IMR-90 (cell line): ENCODE measurements at regions not wholly inside any gene's neighbourhood (a gene's known extent, or its start where the extent isn't known, plus 50 kb on each side); places are given as distances from the start of the nearest gene placed in this dataset.

ENCODE experiments used
- ATAC-seq: fragments of 200-7000 bp; cut with Tn5 transposase; 2 replicates; pipeline ENCODE4 v1.9.1; 2020; ENCODE audit warnings: low read depth, mild to moderate bottlenecking, moderate library complexity
- BruUV-seq: library from RNA; stranded (reverse); fragments of 400-500 nt; replicated peaks from 2 replicates; lab custom pipeline; 2021; lab: Mats Ljungman, UMichigan
- CTCF ChIA-PET: fragments of 300-600 bp; formaldehyde crosslinking; extraction: SDS; loops from one replicate; lab custom pipeline; 2021; ENCODE audit warnings: antibody characterized with exemption; lab: Yijun Ruan, JAX
- POLR2A ChIA-PET: fragments of 300-600 bp; sonication (Branson Sonifier 250); formaldehyde crosslinking; loops from one replicate; lab custom pipeline; 2022; ENCODE audit warnings: antibody characterized with exemption; ENCODE audit not compliant: unreplicated experiment; lab: Charles Lee
- DNase-seq: peaks from one replicate; pipeline ENCODE4 v3.0.0; 2013
- H2AFZ ChIP-seq: replicated peaks from 2 replicates; pipeline ENCODE3; 2013; ENCODE audit warnings: low read length, mild to moderate bottlenecking; ENCODE audit not compliant: poor library complexity
- H2AK5ac ChIP-seq: 2 replicates; pipeline ENCODE4 v1.6.1; 2013; ENCODE audit warnings: low read depth, low read length, inconsistent platforms
- H2AK9ac ChIP-seq: replicated peaks from 2 replicates; pipeline ENCODE3; 2013; ENCODE audit warnings: mild to moderate bottlenecking, low read depth, low read length, moderate library complexity; ENCODE audit not compliant: poor library complexity
- H2BK120ac ChIP-seq: 2 replicates; pipeline ENCODE4 v1.6.1; 2013; ENCODE audit warnings: low read depth, low read length, inconsistent platforms
- H2BK15ac ChIP-seq: 3 replicates; pipeline ENCODE4 v1.6.1; 2013; ENCODE audit warnings: low read depth, low read length, inconsistent platforms
- H2BK20ac ChIP-seq: 2 replicates; pipeline ENCODE4 v1.6.1; 2013; ENCODE audit warnings: low read depth, mild to moderate bottlenecking, inconsistent platforms, low read length, moderate library complexity
- H2BK5ac ChIP-seq: 2 replicates; pipeline ENCODE4 v1.6.1; 2013; ENCODE audit warnings: mild to moderate bottlenecking, low read depth, low read length, inconsistent platforms; ENCODE audit not compliant: poor library complexity, severe bottlenecking
- H3K14ac ChIP-seq: replicated peaks from 2 replicates; pipeline ENCODE4 v1.6.1; 2013; ENCODE audit warnings: low read depth, low read length, inconsistent platforms
- H3K18ac ChIP-seq: 2 replicates; pipeline ENCODE4 v1.6.1; 2013; ENCODE audit warnings: low read depth, low read length, control low read depth
- H3K23ac ChIP-seq: 2 replicates; pipeline ENCODE4 v1.6.1; 2013; ENCODE audit warnings: low read depth, low read length, inconsistent platforms
- H3K27ac ChIP-seq: 2 replicates; pipeline ENCODE4 v1.5.1; 2013; ENCODE audit warnings: mild to moderate bottlenecking, control low read depth, low read length; ENCODE audit not compliant: insufficient read depth
- H3K27me3 ChIP-seq: 2 replicates; pipeline ENCODE4 v1.6.1; 2013; ENCODE audit warnings: low read length; ENCODE audit not compliant: control insufficient read depth, insufficient read depth
- H3K36me3 ChIP-seq: 2 replicates; pipeline ENCODE4 v1.6.1; 2013; ENCODE audit warnings: low read length, mixed read lengths; ENCODE audit not compliant: control insufficient read depth, insufficient read depth
- H3K4ac ChIP-seq: 2 replicates; pipeline ENCODE4 v1.6.1; 2013; ENCODE audit warnings: low read depth, low read length, inconsistent platforms
- H3K4me1 ChIP-seq: 2 replicates; pipeline ENCODE4 v1.6.1; 2013; ENCODE audit warnings: low read length, mixed read lengths; ENCODE audit not compliant: control insufficient read depth, insufficient read depth
- H3K4me2 ChIP-seq: 2 replicates; pipeline ENCODE4 v1.6.1; 2013; ENCODE audit warnings: low read depth, mild to moderate bottlenecking, control low read depth, low read length, moderate library complexity
- H3K4me3 ChIP-seq: 2 replicates; pipeline ENCODE4 v1.5.1; 2013; ENCODE audit warnings: low read depth, mild to moderate bottlenecking, control low read depth, low read length, moderate library complexity; ENCODE audit not compliant: insufficient read depth
- H3K56ac ChIP-seq: 2 replicates; pipeline ENCODE4 v1.6.1; 2013; ENCODE audit warnings: low read length, inconsistent platforms; ENCODE audit not compliant: insufficient read depth; ENCODE audit errors: extremely low read depth
- H3K79me1 ChIP-seq, 2 experiments: 2 replicates each; pipeline ENCODE4 v1.6.1; 2013; ENCODE audit warnings: low read length in 2 of 2, inconsistent platforms in 1 of 2, low read depth in 1 of 2
- H3K9ac ChIP-seq: 2 replicates; pipeline ENCODE4 v1.6.1; 2013; ENCODE audit warnings: low read depth, low read length, control low read depth
- H3K9me1 ChIP-seq: 2 replicates; pipeline ENCODE4 v1.6.1; 2013; ENCODE audit warnings: low read length, inconsistent platforms; ENCODE audit not compliant: insufficient read depth
- H3K9me3 ChIP-seq: 2 replicates; pipeline ENCODE4 v1.6.1; 2013; ENCODE audit warnings: low read length; ENCODE audit not compliant: control insufficient read depth, insufficient read depth
- H4K20me1 ChIP-seq: 2 replicates; pipeline ENCODE4 v1.6.1; 2013; ENCODE audit warnings: low read length, inconsistent platforms; ENCODE audit not compliant: insufficient read depth
- H4K5ac ChIP-seq: 2 replicates; pipeline ENCODE4 v1.6.1; 2013; ENCODE audit warnings: mild to moderate bottlenecking, low read depth, low read length, control low read depth
- H4K8ac ChIP-seq, 2 experiments: 2 replicates each; pipeline ENCODE4 v1.6.1; 2013; ENCODE audit warnings: low read depth in 2 of 2, low read length in 2 of 2, control low read depth in 1 of 2, inconsistent platforms in 1 of 2
- H4K91ac ChIP-seq: 2 replicates; pipeline ENCODE4 v1.6.1; 2013; ENCODE audit warnings: low read depth, low read length, inconsistent platforms; ENCODE audit not compliant: insufficient read depth
- BHLHE40 ChIP-seq: fragments of 150-350 bp; IDR thresholded peaks from 2 replicates; pipeline ENCODE4 v1.6.1; 2016; ENCODE audit warnings: mild to moderate bottlenecking, low read depth, low read length
- CEBPB ChIP-seq: IDR thresholded peaks from 2 replicates; pipeline ENCODE4 v1.6.1; 2012; ENCODE audit warnings: low read depth, low read length, improper control_type of control experiment
- CHD1 ChIP-seq: IDR thresholded peaks from 2 replicates; pipeline ENCODE4 v1.6.1; 2012; ENCODE audit warnings: low read depth, low read length, improper control_type of control experiment
- CTCF ChIP-seq: conservative IDR thresholded peaks from 2 replicates; pipeline ENCODE4 v1.5.1; 2012; ENCODE audit warnings: mild to moderate bottlenecking, low read depth, low read length, improper control_type of control experiment
- FOS ChIP-seq: fragments of 150-350 bp; IDR thresholded peaks from 2 replicates; pipeline ENCODE4 v1.6.1; 2016; ENCODE audit warnings: low read depth, low read length
- MXI1 ChIP-seq: IDR thresholded peaks from 2 replicates; pipeline ENCODE4 v1.6.1; 2012; ENCODE audit warnings: low read depth, mild to moderate bottlenecking, low read length, moderate library complexity, borderline replicate concordance
- NFE2L2 ChIP-seq: fragments of 150-350 bp; IDR thresholded peaks from 2 replicates; pipeline ENCODE4 v1.6.1; 2016; ENCODE audit warnings: low read depth, mild to moderate bottlenecking, low read length
- POLR2A ChIP-seq: IDR thresholded peaks from 2 replicates; pipeline ENCODE4 v1.6.1; 2012; ENCODE audit warnings: mild to moderate bottlenecking, low read depth, low read length
- RAD21 ChIP-seq: IDR thresholded peaks from 2 replicates; pipeline ENCODE4 v1.6.1; 2012; ENCODE audit warnings: low read length, improper control_type of control experiment
- RCOR1 ChIP-seq: IDR thresholded peaks from 2 replicates; pipeline ENCODE4 v1.6.1; 2012; ENCODE audit warnings: mild to moderate bottlenecking, low read length, improper control_type of control experiment; ENCODE audit not compliant: insufficient replicate concordance
- RFX5 ChIP-seq: IDR thresholded peaks from 2 replicates; pipeline ENCODE4 v1.8.0; 2012; ENCODE audit warnings: low read depth, mild to moderate bottlenecking, low read length, moderate library complexity
- SMC3 ChIP-seq: fragments of 150-350 bp; IDR thresholded peaks from 2 replicates; pipeline ENCODE4 v1.6.1; 2016; ENCODE audit warnings: low read depth, mild to moderate bottlenecking, antibody characterized with exemption, low read length, moderate library complexity
- USF2 ChIP-seq: fragments of 150-350 bp; IDR thresholded peaks from 2 replicates; pipeline ENCODE4 v1.6.1; 2017; ENCODE audit warnings: mild to moderate bottlenecking, antibody characterized with exemption, low read length, low read depth
- WGBS, 2 experiments: methylation state at CpG; one replicate each; pipeline versions ENCODE4 v1.1.5 to v1.1.7; 2013; ENCODE audit warnings: missing lambda C conversion rate in 2 of 2; ENCODE audit not compliant: insufficient read length in 1 of 2; ENCODE audit errors: extremely low coverage in 2 of 2; 5-methylcytosine and 5-hydroxymethylcytosine counted together
- dilution Hi-C: fragments of 300-500 bp; cut with HindIII; formaldehyde crosslinking; loops from one replicate; pipeline ENCODE4 v1.14.3; 2018; ENCODE audit warnings: low sequenced_read_pairs; ENCODE audit not compliant: unreplicated experiment
- in situ Hi-C: fragments of 300-500 bp; cut with MboI; formaldehyde crosslinking; loops from 3 replicates; pipeline ENCODE4 v1.14.3; 2019; ENCODE audit warnings: low sequenced_read_pairs, inconsistent platforms, mixed read lengths
- intact Hi-C: fragments of 100-400 bp; cut with micrococcal nuclease; formaldehyde crosslinking; loops from 2 replicates; pipeline ENCODE4 v1.10.0; 2022
- TF ChIP-seq, protein P1 (sequence below): fragments of 150-350 bp; IDR thresholded peaks from 2 replicates; pipeline ENCODE4 v1.6.1; 2016; ENCODE audit warnings: low read depth, mild to moderate bottlenecking, low read length, moderate library complexity, borderline replicate concordance

- no peak overlapping the region for H3K14ac ChIP-seq
- in situ Hi-C loops = no loop called here
- POLR2A ChIA-PET = no interaction called here
- H2AFZ ChIP-seq = no peak overlapping the region
- BruUV-seq = no TSS peak
- H2BK120ac ChIP-seq = no peak overlapping the region
- no peak overlapping the region for H2BK20ac ChIP-seq
- H2BK5ac ChIP-seq = no peak overlapping the region
- no peak for ATAC-seq
- no peak overlapping the region for H3K4me3 ChIP-seq
- H3K18ac ChIP-seq = no peak overlapping the region
- TF ChIP-seq FOS (no peak), SMC3 (no peak), USF2 (no peak), CHD1 (no peak), RCOR1 (no peak), CTCF (no peak), POLR2A (no peak), BHLHE40 (no peak), RFX5 (no peak), RAD21 (no peak), CEBPB (no peak), MXI1 (no peak), NFE2L2 (no peak)
- TF ChIP-seq, protein P1, sequence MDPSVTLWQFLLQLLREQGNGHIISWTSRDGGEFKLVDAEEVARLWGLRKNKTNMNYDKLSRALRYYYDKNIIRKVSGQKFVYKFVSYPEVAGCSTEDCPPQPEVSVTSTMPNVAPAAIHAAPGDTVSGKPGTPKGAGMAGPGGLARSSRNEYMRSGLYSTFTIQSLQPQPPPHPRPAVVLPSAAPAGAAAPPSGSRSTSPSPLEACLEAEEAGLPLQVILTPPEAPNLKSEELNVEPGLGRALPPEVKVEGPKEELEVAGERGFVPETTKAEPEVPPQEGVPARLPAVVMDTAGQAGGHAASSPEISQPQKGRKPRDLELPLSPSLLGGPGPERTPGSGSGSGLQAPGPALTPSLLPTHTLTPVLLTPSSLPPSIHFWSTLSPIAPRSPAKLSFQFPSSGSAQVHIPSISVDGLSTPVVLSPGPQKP = no peak
- H3K4ac ChIP-seq = no peak overlapping the region
- no peak overlapping the region for H3K27ac ChIP-seq
- H2AK5ac ChIP-seq = no peak overlapping the region
- no peaks in the 10 kb centered on the region for H3K9me3 ChIP-seq
- H3K4me2 ChIP-seq = no peak overlapping the region
- no peak overlapping the region for H4K5ac ChIP-seq
- no peak overlapping the region for H4K91ac ChIP-seq
- no peak overlapping the region for H3K9ac ChIP-seq
- CTCF ChIA-PET = no interaction called here
- H2BK15ac ChIP-seq = no peak overlapping the region
- dilution Hi-C loops = no loop called here
- no peaks in the 10 kb centered on the region for H3K9me1 ChIP-seq
- intact Hi-C loops = no loop called here
- H3K36me3 ChIP-seq = no peaks in the 10 kb centered on the region
- no peak overlapping the region for H4K8ac ChIP-seq
- DNase-seq = no peak
- H3K79me1 ChIP-seq = no peaks in the 10 kb centered on the region
- H3K4me1 ChIP-seq = no peaks in the 10 kb centered on the region
- H3K27me3 ChIP-seq = no peaks in the 10 kb centered on the region
- no peak overlapping the region for H3K23ac ChIP-seq
- 49% methylated on average over 6 of the region's 12 CpGs; no CpG with 5 or more reads in 1 of the 2 experiments for WGBS, 2 experiments
- no peaks in the 10 kb centered on the region for H4K20me1 ChIP-seq
- no peak overlapping the region for H2AK9ac ChIP-seq
- H3K56ac ChIP-seq = no peak overlapping the region
Measured at GRCh38 chr12:125208942-125209341, 143.7 kb downstream of the AACS start.
